GM12878 (cell line): ENCODE measurements at regions not wholly inside any gene's neighbourhood (a gene's known extent, or its start where the extent isn't known, plus 50 kb on each side); places are given as distances from the start of the nearest gene placed in this dataset.

ENCODE experiments used
- ATAC-seq: fragments of 200-7000 bp; cut with Tn5 transposase; 3 replicates; pipeline ENCODE4 v1.9.1; 2020; ENCODE audit warnings: mild to moderate bottlenecking, moderate library complexity
- BruUV-seq: library from RNA; stranded (reverse); fragments of 400-500 nt; replicated peaks from 2 replicates; lab custom pipeline; 2021; lab: Mats Ljungman, UMichigan
- CTCF ChIA-PET: fragments of 300-600 bp; sonication (Branson Sonifier 250); formaldehyde crosslinking; extraction: SDS; loops from one replicate; lab custom pipeline; 2021; ENCODE audit warnings: inconsistent platforms; lab: Yijun Ruan, JAX
- POLR2A ChIA-PET: fragments of 350-600 bp; formaldehyde crosslinking; extraction: SDS; loops from one replicate; lab custom pipeline; 2021; ENCODE audit warnings: inconsistent platforms; lab: Charles Lee
- RAD21 ChIA-PET: fragments of 300-600 bp; sonication (Branson Sonifier 250); formaldehyde crosslinking; loops from one replicate; lab custom pipeline; 2023; ENCODE audit warnings: antibody characterized with exemption; ENCODE audit not compliant: unreplicated experiment; lab: Charles Lee
- SMC1A ChIA-PET: fragments of 300-600 bp; sonication (Branson Sonifier 250); formaldehyde crosslinking; loops from one replicate; lab custom pipeline; 2023; ENCODE audit not compliant: unreplicated experiment, uncharacterized antibody; lab: Charles Lee
- DNase-seq: peaks from one replicate; pipeline ENCODE4 v3.0.0-alpha.2; 2011; ENCODE audit warnings: low read depth, low spot score
- FAIRE-seq: peaks from 3 replicates; lab custom pipeline; 2011; peaks lifted over from hg19 to GRCh38; lab: Jason Lieb, UNC
- H2AFZ ChIP-seq: 2 replicates; pipeline ENCODE4 v1.6.0; 2011; ENCODE audit warnings: low read depth, low read length, control low read depth; ENCODE audit not compliant: control insufficient read depth
- H3K27ac ChIP-seq: 2 replicates; pipeline ENCODE4 v1.5.1; 2011; ENCODE audit warnings: control low read depth; ENCODE audit not compliant: control insufficient read depth, insufficient read depth
- H3K27me3 ChIP-seq, 2 experiments: replicated peaks in 1 of 2; 2 replicates each; pipeline versions ENCODE4 v1.6.0 to v1.6.1; 2011; ENCODE audit warnings: low read length in 1 of 2; ENCODE audit not compliant: control insufficient read depth in 2 of 2, insufficient read depth in 2 of 2
- H3K36me3 ChIP-seq, 2 experiments: 2 replicates each; pipeline ENCODE4 v1.5.1; 2011; ENCODE audit warnings: low read length in 1 of 2; ENCODE audit not compliant: control insufficient read depth in 2 of 2, insufficient read depth in 2 of 2
- H3K4me1 ChIP-seq: 2 replicates; pipeline ENCODE4 v1.6.1; 2011; ENCODE audit warnings: mild to moderate bottlenecking, low read length, moderate library complexity, mixed read lengths; ENCODE audit not compliant: control insufficient read depth, insufficient read depth
- H3K4me2 ChIP-seq: 2 replicates; pipeline ENCODE4 v1.6.0; 2011; ENCODE audit warnings: control low read depth; ENCODE audit not compliant: control insufficient read depth, insufficient read depth
- H3K4me3 ChIP-seq: fragments of 200-600 bp; sonication (generic); 2 replicates; pipeline ENCODE4 v1.5.1; 2016
- H3K79me2 ChIP-seq: 2 replicates; pipeline ENCODE4 v1.6.0; 2011; ENCODE audit warnings: low read length; ENCODE audit not compliant: control insufficient read depth, insufficient read depth
- H3K9ac ChIP-seq: 2 replicates; pipeline ENCODE4 v1.8.0; 2011; ENCODE audit warnings: low read length, control low read depth, mixed read lengths; ENCODE audit not compliant: control insufficient read depth, insufficient read depth
- H3K9me3 ChIP-seq: replicated peaks from 3 replicates; pipeline ENCODE4 v1.5.1; 2011; ENCODE audit warnings: mild to moderate bottlenecking, low read length; ENCODE audit not compliant: control insufficient read depth, insufficient read depth
- H4K20me1 ChIP-seq: 2 replicates; pipeline ENCODE4 v1.6.0; 2011; ENCODE audit not compliant: control insufficient read depth, insufficient read depth
- BRCA1 ChIP-seq: IDR thresholded peaks from 2 replicates; pipeline ENCODE4 v1.6.1; 2011; ENCODE audit warnings: low read depth, low read length, improper control_type of control experiment
- E2F4 ChIP-seq: IDR thresholded peaks from 2 replicates; pipeline ENCODE4 v1.6.1; 2012; ENCODE audit warnings: low read depth, low read length, improper control_type of control experiment
- ESRRA ChIP-seq: IDR thresholded peaks from 2 replicates; pipeline ENCODE4 v1.6.1; 2012; ENCODE audit warnings: mild to moderate bottlenecking, low read length, improper control_type of control experiment
- FOS ChIP-seq: IDR thresholded peaks from 3 replicates; pipeline ENCODE4 v1.6.1; 2011; ENCODE audit warnings: borderline replicate concordance; ENCODE audit not compliant: insufficient read length; ENCODE audit errors: extremely low read depth
- GABPA ChIP-seq: IDR thresholded peaks from 2 replicates; pipeline ENCODE4 v1.6.1; 2014; ENCODE audit warnings: antibody characterized with exemption, low read depth, mild to moderate bottlenecking, inconsistent platforms
- IKZF2 ChIP-seq, 2 experiments: fragments of 450-650 bp; IDR thresholded peaks; 2 replicates each; pipeline ENCODE4 v1.6.1; 2017; ENCODE audit warnings: mild to moderate bottlenecking in 2 of 2, moderate library complexity in 2 of 2
- NFYA ChIP-seq: IDR thresholded peaks from 2 replicates; pipeline ENCODE4 v1.6.1; 2011; ENCODE audit warnings: low read depth, mild to moderate bottlenecking, low read length, improper control_type of control experiment, borderline replicate concordance
- NR2C2 ChIP-seq: IDR thresholded peaks from 2 replicates; pipeline ENCODE4 v1.6.1; 2011; ENCODE audit warnings: borderline replicate concordance, low read depth; ENCODE audit not compliant: control insufficient read depth, insufficient read length
- POLR2AphosphoS2 ChIP-seq: IDR thresholded peaks from 2 replicates; pipeline ENCODE4 v1.6.1; 2011; ENCODE audit warnings: low read depth, mild to moderate bottlenecking, low read length, improper control_type of control experiment, moderate library complexity
- PRDM15 ChIP-seq: fragments of 450-650 bp; formaldehyde crosslinking; IDR thresholded peaks from 2 replicates; pipeline ENCODE4 v1.4.0; 2020; ENCODE audit warnings: mild to moderate bottlenecking, moderate library complexity
- STAT1 ChIP-seq: fragments of 450-650 bp; conservative IDR thresholded peaks from 2 replicates; pipeline ENCODE4 v1.6.1; 2014; ENCODE audit warnings: antibody characterized with exemption, mild to moderate bottlenecking
- SUPT20H ChIP-seq: IDR thresholded peaks from 2 replicates; pipeline ENCODE4 v1.6.1; 2011; ENCODE audit warnings: low read depth, mild to moderate bottlenecking, low read length, moderate library complexity, borderline replicate concordance; ENCODE audit not compliant: control insufficient read depth
- TCF12 ChIP-seq: IDR thresholded peaks from 2 replicates; pipeline ENCODE4 v1.6.1; 2011; ENCODE audit warnings: low read depth, mild to moderate bottlenecking, low read length
- ZNF24 ChIP-seq: fragments of 450-650 bp; IDR thresholded peaks from 2 replicates; pipeline ENCODE4 v1.6.1; 2017; ENCODE audit warnings: antibody characterized with exemption, mild to moderate bottlenecking
- ZNF384 ChIP-seq: IDR thresholded peaks from 2 replicates; pipeline ENCODE4 v1.6.1; 2012; ENCODE audit warnings: low read depth, mild to moderate bottlenecking, low read length, improper control_type of control experiment, borderline replicate concordance
- WGBS: methylation state at CpG from one replicate; pipeline ENCODE4 v1.1.6; 2016; ENCODE audit warnings: low lambda C conversion rate; ENCODE audit not compliant: insufficient replicate concordance, insufficient coverage; ENCODE audit errors: missing lambda C conversion rate; 5-methylcytosine and 5-hydroxymethylcytosine counted together
- in situ Hi-C: fragments of 300-500 bp; cut with MboI; formaldehyde crosslinking; loops from 9 replicates; pipeline ENCODE4 v1.14.3; 2018; ENCODE audit warnings: mixed read lengths
- intact Hi-C: fragments of 100-400 bp; cut with micrococcal nuclease; formaldehyde crosslinking; loops from one replicate; pipeline ENCODE4 v1.14.2; 2022; ENCODE audit not compliant: unreplicated experiment
- TF ChIP-seq, protein P1 (sequence below): fragments of 450-650 bp; IDR thresholded peaks from 2 replicates; pipeline ENCODE4 v1.6.1; 2014; ENCODE audit warnings: mild to moderate bottlenecking

- 35% methylated on average over 9 of the region's 9 CpGs for WGBS
- Histone ChIP-seq H3K4me1 (no peaks in the 10 kb centered on the region), H3K27ac (no peak overlapping the region), H2AFZ (no peak overlapping the region), H3K36me3 (no peaks in the 10 kb centered on the region), H3K4me3 (no peak overlapping the region), H3K9ac (no peak overlapping the region), H4K20me1 (no peaks in the 10 kb centered on the region), H3K9me3 (no peaks in the 10 kb centered on the region; the same call in 2 of the 3 replicates), H3K79me2 (no peaks in the 10 kb centered on the region), H3K27me3 (no peaks in the 10 kb centered on the region; a peak in 1 of 4 replicates), H3K4me2 (no peak overlapping the region)
- no peak for TF ChIP-seq SUPT20H
- no peak for TF ChIP-seq E2F4
- TF ChIP-seq PRDM15: no peak
- no peak for TF ChIP-seq NFYA
- no peak for TF ChIP-seq NR2C2
- no peak for TF ChIP-seq ESRRA
- no peak for TF ChIP-seq TCF12
- TF ChIP-seq, protein P1, sequence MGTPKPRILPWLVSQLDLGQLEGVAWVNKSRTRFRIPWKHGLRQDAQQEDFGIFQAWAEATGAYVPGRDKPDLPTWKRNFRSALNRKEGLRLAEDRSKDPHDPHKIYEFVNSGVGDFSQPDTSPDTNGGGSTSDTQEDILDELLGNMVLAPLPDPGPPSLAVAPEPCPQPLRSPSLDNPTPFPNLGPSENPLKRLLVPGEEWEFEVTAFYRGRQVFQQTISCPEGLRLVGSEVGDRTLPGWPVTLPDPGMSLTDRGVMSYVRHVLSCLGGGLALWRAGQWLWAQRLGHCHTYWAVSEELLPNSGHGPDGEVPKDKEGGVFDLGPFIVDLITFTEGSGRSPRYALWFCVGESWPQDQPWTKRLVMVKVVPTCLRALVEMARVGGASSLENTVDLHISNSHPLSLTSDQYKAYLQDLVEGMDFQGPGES: no peak
- no peak for TF ChIP-seq ZNF384
- no peak for TF ChIP-seq FOS
- no peak for TF ChIP-seq POLR2AphosphoS2
- no peak for TF ChIP-seq GABPA
- TF ChIP-seq IKZF2 (IDR thresholded peaks at IDR 0.05): no peak
- no peak for TF ChIP-seq STAT1
- no peak for TF ChIP-seq BRCA1
- no peak for TF ChIP-seq ZNF24
- no peak for DNase-seq
- ATAC-seq: no peak
- RAD21 ChIA-PET: no interaction called here
- in situ Hi-C loops: no loop called here
- POLR2A ChIA-PET: no interaction called here
- CTCF ChIA-PET: interaction anchor here (1.5 kb wide), 1 partner anchor 70 kb away, joined by 3 read pairs; no protein-coding TSS in a partner anchor
- intact Hi-C loops: no loop called here
- SMC1A ChIA-PET: no interaction called here
- no TSS peak for BruUV-seq
- FAIRE-seq: no peak
Observed at GRCh38 chr10:78139341-78139740, 105.7 kb downstream of the RPS24 start.
